Lower lobe of right lung (tissue), 2 donors: ENCODE measurements at regions not wholly inside any gene's neighbourhood (a gene's known extent, or its start where the extent isn't known, plus 50 kb on each side); places are given as distances from the start of the nearest gene placed in this dataset.

ENCODE experiments used
- ATAC-seq, 2 donors: fragments of 200-7000 bp; cut with Tn5 transposase; one replicate each; pipeline ENCODE4 v1.9.1; 2020 to 2022; ENCODE audit warnings: mild to moderate bottlenecking in 2 of 2, moderate library complexity in 2 of 2
- DNase-seq: peaks from one replicate; pipeline ENCODE4 v3.0.0-alpha.2; 2020
- H3K27ac ChIP-seq: fragments of 200-600 bp; one replicate; pipeline ENCODE4 v1.8.0; 2022
- H3K27me3 ChIP-seq: fragments of 200-600 bp; one replicate; pipeline ENCODE4 v1.8.0; 2022; ENCODE audit warnings: low read depth
- H3K36me3 ChIP-seq: fragments of 200-600 bp; one replicate; pipeline ENCODE4 v1.8.0; 2022; ENCODE audit warnings: mild to moderate bottlenecking
- H3K4me1 ChIP-seq: fragments of 200-600 bp; one replicate; pipeline ENCODE4 v1.8.0; 2022
- H3K4me3 ChIP-seq: fragments of 200-600 bp; one replicate; pipeline ENCODE4 v1.8.0; 2022; ENCODE audit warnings: mild to moderate bottlenecking
- H3K9me3 ChIP-seq: fragments of 200-600 bp; one replicate; pipeline ENCODE4 v1.8.0; 2022
- intact Hi-C: fragments of 100-400 bp; cut with DNase I; formaldehyde crosslinking; loops from one replicate; pipeline ENCODE4 v1.11.0; 2022
- TF ChIP-seq, protein P1 (sequence below): fragments of 200-600 bp; IDR thresholded peaks from one replicate; pipeline ENCODE4 v1.8.0; 2022; ENCODE audit warnings: antibody characterized with exemption, mild to moderate bottlenecking
- donor health status: DM: no; HTN: yes; CAD: no; lungs with severe emphysema.

DNA sequence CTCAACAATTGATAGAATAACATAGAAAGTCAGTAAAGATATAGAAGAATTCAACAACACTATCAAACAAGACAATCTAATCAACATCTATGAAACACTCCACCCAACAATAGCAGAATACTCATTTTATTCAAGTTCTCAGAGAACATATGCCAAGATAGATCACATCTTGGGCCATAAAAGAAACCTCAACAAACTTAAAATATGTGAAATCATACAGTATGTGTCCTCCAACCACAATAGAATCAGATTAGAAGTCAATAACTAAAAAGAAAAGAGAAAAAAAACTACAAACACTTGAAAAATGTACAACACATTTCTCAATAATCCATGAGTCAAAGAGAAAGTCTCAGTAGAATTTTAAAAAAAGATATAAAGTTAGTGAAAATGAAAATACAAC lies 78.6 kb upstream of the LDB2 start:
- intact Hi-C loops: no loop called here
- Histone ChIP-seq H3K27me3 (no peaks in the 10 kb centered on the region), H3K27ac (no peak overlapping the region), H3K4me1 (no peaks in the 10 kb centered on the region), H3K36me3 (no peaks in the 10 kb centered on the region), H3K4me3 (no peak overlapping the region), H3K9me3 (no peaks in the 10 kb centered on the region)
- no peak for DNase-seq
- TF ChIP-seq, protein P1, sequence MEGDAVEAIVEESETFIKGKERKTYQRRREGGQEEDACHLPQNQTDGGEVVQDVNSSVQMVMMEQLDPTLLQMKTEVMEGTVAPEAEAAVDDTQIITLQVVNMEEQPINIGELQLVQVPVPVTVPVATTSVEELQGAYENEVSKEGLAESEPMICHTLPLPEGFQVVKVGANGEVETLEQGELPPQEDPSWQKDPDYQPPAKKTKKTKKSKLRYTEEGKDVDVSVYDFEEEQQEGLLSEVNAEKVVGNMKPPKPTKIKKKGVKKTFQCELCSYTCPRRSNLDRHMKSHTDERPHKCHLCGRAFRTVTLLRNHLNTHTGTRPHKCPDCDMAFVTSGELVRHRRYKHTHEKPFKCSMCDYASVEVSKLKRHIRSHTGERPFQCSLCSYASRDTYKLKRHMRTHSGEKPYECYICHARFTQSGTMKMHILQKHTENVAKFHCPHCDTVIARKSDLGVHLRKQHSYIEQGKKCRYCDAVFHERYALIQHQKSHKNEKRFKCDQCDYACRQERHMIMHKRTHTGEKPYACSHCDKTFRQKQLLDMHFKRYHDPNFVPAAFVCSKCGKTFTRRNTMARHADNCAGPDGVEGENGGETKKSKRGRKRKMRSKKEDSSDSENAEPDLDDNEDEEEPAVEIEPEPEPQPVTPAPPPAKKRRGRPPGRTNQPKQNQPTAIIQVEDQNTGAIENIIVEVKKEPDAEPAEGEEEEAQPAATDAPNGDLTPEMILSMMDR: no peak
- ATAC-seq: no peak

DNA sequence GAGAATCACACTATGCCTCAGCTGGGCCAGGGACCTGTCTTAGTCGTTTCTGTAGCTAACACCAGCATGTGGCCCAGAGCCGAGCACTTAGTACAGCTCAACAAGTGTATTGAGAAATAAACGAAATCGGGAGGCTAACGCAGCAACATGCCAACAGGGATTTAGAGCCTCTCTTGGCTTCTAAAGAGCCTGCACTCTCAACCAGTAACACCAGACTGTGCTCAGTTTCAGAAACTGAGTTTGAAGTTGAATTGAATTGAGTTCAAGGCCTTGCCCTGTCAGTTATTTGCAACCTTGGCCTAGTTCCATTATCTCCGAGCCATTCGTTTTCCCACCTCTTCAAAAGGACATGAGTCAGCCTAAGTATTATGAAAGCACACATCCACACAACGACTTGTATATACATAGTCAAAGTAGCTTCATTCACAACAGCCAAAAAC lies 71.3 kb upstream of the LDB2 start:
- intact Hi-C loops: no loop called here
- H3K4me1 ChIP-seq: no peaks in the 10 kb centered on the region
- H3K4me3 ChIP-seq: no peak overlapping the region
- H3K9me3 ChIP-seq: no peaks in the 10 kb centered on the region
- H3K27ac ChIP-seq: no peak overlapping the region
- no peaks in the 10 kb centered on the region for H3K27me3 ChIP-seq
- TF ChIP-seq, protein P1: no peak
- H3K36me3 ChIP-seq: no peaks in the 10 kb centered on the region
- DNase-seq (no peak), ATAC-seq (peak in 1 of 2 donors; percentile 13)

DNA sequence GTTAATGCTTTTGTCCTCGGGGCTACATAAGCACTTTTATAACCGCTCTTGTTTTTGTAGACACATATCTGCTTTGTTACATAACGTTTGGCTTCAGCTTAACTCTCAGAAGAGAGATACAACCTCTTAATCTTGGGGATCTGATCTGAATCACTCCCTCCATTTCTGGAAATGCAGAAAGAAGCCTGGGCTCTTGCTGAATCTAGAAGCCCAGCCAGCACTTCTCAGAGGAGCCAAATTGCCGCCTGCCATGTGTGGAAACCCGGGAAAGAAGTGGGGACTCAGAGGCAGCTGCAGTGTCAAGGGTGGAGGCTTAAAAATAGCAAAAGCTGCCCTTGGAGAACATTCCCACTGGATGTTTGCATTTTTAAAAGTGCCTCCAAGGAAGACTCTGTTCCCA lies 69.3 kb upstream of the LDB2 start:
- H3K4me1 ChIP-seq: no peaks in the 10 kb centered on the region
- intact Hi-C loops: no loop called here
- H3K27ac ChIP-seq: peak overlapping the region; percentile 6
- no peaks in the 10 kb centered on the region for H3K36me3 ChIP-seq
- no peaks in the 10 kb centered on the region for H3K27me3 ChIP-seq
- no peak overlapping the region for H3K4me3 ChIP-seq
- DNase-seq (no peak), ATAC-seq (no peak)
- TF ChIP-seq, protein P1: no peak
- H3K9me3 ChIP-seq: no peaks in the 10 kb centered on the region

DNA sequence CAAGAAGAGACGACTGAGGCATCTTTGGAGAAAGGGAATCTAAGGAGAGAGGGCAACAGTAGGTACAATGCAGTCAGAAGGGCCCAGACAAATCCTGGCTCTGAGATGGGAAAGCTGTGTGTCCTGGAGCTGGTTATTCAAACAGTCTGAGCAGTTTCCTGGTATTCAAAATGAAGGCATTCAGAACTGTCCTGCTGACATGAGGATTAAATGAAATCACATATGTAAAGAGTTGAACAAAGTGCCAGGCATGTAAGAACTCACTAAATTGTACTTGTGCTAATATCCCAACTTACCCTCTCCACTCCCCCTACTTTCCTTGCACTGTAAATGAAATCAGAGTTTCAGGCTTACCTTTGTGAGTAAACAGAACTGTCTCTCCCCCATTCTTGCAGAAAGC lies 60.9 kb upstream of the LDB2 start:
- H3K36me3 ChIP-seq: no peaks in the 10 kb centered on the region
- TF ChIP-seq, protein P1: no peak
- no peak for ATAC-seq
- intact Hi-C loops: no loop called here
- H3K27me3 ChIP-seq: no peaks in the 10 kb centered on the region
- no peak overlapping the region for H3K4me3 ChIP-seq
- H3K27ac ChIP-seq: no peak overlapping the region
- no peaks in the 10 kb centered on the region for H3K4me1 ChIP-seq
- H3K9me3 ChIP-seq: peaks cover 14% of the 10 kb centered on the region
- DNase-seq: no peak

DNA sequence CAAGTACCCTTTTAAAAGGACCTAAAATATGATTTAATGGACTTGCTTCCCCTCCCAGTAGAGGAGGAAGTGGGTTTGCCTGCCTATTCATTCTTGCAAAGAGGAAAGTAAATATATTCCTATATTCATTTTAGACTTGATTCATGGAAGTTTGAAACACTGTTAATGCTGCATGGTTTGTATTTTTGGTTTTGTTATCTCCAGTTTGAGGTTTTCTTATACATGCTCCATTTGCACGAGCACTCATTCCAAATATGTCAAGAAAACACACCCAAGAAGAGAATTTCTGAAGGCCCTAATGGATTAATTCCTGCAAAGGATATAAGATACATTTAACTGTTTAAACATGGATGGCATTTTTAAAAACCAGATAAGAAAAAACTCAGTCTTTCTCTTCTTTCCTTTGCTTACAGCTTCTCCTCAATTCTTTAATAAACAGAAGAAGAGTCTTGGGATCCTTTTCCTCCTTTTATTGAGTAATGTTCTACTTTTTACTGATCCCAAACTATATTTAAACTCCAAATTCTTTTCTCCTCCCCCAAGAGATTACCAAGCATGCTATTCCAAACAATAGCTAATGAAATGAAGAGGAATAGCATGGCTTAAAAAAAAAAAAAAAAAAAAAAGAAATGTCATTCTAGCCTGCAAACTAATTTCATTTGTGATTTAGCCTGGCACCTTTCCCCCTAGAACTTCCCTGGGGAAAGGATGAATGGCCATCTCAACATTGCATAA lies 54.6 kb upstream of the LDB2 start:
- Histone ChIP-seq H3K4me1 (no peaks in the 10 kb centered on the region), H3K36me3 (no peaks in the 10 kb centered on the region), H3K27me3 (no peaks in the 10 kb centered on the region), H3K27ac (no peak overlapping the region), H3K4me3 (peak overlapping the region; percentile 1), H3K9me3 (peaks cover 14% of the 10 kb centered on the region)
- intact Hi-C loops: no loop called here
- DNase-seq (no peak), ATAC-seq (no peak)
- TF ChIP-seq, protein P1: no peak
